GM18502 (cell line): ENCODE measurements at regions not wholly inside any gene's neighbourhood (a gene's known extent, or its start where the extent isn't known, plus 50 kb on each side); places are given as distances from the start of the nearest gene placed in this dataset.

Experiments used
- ATAC-seq: cut with Tn5 transposase; IDR thresholded peaks from one replicate; pipeline ENCODE4 v1.9.1; 2021; ENCODE audit warnings: mild to moderate bottlenecking; ENCODE audit not compliant: unreplicated experiment, poor library complexity

DNA sequence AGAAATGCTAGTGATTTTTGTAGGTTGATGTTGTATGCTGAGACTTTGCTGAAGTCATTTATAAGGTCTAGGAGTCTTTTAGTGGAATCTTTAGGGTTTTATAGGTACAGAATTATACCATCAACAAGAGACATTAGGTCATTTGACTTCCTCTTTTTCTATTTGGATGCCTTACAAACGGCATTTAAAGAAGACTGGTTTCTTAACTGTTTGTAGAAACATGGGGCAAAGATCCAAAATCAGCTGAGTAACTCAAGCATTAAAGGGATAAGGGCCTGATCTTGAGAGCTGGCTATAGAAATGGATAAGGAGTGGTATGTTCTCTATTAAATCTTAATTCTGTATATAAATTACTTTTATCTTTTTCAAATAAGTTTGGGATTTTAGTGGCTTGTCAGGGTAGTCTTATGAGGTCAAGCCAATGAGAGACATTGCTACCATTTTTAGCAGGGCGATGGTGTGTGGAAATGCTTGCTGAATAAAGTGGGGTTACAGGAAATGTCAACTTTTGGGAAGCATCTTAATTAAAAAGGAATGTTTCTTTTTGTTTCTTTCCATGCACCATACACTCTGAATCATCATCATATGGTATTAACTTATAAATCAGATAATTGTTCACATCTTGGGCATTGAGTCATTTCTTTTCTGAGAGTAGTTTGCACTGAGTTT, 197.7 kb upstream of the GBE1 start:
- ATAC-seq: no peak

DNA sequence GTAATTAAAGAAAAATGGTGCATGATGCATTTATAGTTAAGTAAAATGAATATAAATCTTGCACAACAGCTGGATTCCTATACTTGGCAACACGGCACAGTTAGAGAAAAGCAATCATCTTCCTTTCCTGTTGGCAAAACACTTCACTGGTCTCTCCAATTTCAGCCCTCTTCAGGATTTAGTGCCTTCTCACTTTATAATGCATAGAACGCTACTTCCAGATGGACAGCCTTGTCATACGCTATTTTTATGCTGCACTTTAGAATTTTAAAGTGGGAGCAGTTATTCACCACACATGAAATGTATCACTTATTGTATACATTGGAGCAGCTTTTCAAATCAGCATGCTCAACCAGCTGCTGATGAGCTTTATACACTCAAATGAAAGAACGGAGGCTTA, 194.4 kb upstream of the GBE1 start:
- no peak for ATAC-seq

DNA sequence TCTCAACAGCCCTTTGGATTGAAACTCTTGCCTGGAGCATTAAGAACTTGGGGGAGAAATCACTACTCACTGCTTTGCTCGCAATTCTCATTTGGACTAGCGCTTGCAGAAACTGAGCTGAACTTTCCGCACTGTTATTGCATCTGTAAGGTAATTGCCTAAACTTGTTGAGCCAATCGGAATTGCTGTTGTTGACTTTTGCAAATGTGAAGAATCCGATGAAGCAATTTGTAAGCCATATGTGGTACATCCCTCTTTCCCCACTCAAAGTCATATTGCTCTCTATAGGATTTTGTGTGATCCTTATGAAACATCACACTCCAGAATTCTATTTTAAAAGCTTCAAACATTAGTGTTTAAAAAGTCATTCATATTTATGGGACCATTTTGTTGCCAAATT, 191.7 kb upstream of the GBE1 start:
- no peak for ATAC-seq

DNA sequence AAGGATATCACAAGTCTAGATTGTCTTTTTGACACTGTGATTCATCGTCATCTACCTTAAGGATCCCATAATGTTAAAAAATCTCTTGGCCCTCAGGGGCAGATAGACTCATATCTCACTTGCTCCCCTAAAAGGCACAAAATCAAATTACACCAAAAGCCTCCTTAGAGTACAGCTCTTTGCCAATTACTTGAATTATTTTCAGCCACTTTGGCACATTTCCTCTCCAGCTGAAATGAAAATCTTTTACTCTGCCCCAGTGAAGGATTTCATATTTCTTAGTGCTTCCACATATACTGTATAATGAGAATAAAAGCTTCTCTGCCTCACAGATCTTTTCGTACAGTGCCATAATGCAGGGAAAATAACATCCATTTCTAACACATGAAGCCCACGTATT, 190.7 kb upstream of the GBE1 start:
- no peak for ATAC-seq

DNA sequence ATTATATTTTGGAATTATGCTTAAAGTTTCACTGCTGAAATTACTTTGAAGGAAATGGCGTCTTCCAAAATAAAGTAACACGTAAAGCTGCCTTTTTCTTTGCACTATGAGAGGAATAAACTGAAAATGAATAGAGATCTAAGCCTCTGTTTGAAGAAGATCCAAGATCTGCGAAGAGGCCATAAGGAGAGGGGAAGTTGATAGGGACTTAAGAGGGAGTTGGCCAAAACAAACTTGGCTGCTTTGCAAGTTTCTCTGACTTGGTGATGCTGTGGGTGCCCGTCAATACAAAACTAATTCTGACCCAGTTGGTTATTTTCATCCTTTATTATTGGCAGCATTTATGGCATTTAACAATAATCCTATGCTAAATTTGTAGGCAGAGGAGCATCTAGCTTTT, 190.2 kb upstream of the GBE1 start:
- no peak for ATAC-seq

DNA sequence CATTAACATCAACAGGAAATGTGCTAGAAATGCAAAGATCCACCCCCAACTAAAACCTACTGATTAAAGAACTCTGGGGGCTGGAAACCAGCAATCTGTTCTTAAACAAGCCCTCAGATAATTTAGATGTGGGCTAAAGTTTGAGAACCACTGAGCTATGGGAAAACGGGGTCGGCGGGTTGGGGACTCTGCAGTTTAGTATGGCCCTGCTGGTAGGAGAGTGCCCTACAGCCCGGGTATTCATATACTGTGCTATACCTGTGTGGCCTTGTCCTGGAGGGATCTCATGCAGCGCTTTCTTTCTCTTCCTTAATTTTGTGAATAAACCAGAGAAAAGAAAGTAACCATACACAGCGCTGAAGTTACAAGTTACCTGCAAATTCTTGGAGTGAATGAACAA, 189.7 kb upstream of the GBE1 start:
- ATAC-seq: no peak

DNA sequence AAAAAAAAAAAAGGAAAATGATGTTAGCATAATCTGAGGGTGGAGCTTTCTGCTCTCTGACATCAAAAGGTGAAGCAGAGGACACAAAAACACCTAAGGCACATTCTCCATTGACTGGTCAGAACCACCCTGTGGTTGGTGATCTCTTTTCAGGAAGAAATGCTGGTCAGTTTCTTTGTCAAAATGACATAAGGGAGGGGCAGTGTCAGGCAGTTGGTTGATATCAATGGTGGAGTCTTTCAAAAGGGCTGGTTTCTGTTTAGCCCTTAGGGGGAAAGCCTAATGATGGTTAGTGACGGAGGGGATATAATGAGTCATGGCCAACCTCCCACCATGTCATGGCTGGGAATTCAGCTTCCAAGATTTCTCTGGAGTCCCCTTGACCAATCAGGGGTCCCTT, 185.9 kb upstream of the GBE1 start:
- ATAC-seq: no peak

DNA sequence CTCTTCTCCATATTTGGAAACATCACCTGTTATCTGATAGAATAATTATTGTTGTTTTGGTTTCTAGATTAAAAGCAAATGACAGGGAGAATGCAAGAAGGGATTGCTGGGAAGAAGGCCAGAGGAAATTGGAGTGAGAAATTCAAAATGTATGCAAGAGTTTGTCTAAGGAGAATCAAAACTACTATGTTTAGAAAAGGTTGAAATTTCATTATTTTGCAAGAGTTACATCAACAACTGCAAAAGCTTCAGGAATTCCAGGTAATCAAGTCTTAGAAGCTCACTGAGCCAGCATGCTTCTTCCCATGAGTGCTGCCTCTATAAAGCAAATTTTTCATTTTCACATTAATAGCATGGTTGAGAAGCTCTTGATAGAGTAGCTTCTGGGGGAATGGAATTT, 177.2 kb upstream of the GBE1 start:
- no peak for ATAC-seq

DNA sequence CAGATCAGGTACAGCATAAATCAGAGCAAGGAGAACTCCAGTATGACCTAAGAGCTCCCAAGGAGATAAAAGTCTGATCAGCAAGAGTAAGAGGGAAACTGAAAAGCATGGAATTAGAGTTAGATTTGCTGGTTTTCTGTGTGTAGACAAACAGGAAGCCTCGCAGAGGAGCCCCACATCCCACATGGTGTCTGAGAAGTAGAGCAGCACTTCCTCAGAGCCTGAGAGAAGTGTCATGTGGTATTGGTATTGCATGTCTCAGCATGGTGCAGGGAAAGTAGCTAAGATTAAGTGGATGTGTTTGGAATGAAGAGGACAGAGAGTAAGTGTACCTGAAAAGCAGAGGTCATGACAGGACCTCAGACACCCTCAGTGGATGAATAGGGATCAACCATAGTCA, 175.4 kb upstream of the GBE1 start:
- no peak for ATAC-seq

DNA sequence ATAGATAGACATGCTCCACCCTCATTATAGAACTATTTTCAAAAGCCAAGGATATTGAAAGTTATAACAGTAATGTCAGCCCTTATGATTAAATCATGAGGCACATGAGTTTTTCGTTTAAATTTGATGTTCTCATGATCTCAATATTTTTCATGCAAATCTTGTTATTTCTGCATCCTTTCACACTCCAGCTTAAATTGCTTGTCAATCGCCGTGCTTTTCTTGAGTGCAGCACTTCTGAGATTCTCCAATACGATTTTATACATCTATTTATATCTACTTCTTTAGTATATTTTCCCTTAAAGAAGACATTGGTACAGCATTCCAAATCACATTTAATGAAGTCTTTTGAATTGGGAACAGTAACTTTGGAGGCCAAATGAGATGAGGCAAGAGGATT, 171.2 kb upstream of the GBE1 start:
- no peak for ATAC-seq

DNA sequence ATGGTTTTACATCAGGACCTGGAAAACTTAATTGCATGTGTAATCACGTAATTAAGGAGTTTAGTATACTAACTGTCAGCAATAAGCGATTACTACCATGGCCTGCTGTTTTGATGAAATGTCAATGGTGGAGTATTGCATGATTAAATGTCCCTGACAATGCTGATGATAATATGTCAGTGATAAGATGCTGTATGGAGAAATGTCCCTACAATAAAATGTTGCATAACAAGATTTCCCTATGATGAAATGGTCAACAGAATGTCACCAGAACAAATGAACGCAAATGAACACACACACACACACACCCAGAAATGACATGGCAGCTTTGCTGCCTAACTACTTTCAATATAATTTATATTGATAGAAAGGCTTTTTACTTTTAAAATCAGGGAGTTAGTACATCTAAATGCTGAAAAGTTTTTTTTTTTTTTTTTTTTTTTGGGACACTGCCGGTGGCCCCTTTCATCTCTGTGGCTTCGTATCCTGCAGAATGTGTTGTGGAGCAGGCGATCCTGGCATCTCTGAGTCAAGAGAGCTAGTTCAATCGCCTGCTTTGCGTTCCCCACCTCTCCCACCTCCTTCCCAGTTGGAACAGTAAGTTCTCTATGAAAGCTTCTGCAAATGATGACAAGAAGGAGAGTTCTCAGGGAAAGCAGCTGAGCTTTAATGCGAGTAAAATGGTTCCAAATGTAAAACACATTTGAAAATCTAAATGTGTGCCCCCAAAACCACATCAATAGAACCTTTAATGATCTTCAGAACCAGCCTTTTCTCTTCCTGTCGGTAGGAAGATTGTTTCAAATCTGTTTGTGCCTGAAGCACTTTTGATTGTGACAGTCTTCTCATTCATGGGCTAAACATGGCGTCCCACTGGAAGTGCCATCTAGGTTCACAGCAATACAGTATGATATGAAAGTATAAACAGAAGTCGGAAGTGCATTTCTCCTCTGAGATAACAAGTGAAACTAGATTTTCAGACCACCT, 170.1 kb upstream of the GBE1 start:
- no peak for ATAC-seq

DNA sequence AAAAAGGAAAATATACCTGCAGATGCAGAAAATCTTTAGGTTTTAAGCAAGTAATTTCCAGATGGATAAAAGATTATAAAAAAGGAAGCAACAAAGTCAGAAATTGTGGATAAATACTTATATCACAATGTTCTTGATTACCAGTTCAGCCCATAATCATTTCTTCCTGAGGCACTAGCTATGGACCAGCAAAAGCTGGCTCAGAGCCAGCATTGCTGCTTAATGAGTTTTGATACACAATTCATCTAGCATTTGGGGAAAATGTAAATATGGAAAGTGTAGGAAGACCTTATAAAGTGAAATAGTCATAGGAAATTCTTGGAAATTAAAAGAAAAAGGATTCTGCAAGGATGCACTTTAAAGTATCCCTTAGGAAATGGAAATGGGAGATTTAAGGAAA, 168.3 kb upstream of the GBE1 start:
- no peak for ATAC-seq

DNA sequence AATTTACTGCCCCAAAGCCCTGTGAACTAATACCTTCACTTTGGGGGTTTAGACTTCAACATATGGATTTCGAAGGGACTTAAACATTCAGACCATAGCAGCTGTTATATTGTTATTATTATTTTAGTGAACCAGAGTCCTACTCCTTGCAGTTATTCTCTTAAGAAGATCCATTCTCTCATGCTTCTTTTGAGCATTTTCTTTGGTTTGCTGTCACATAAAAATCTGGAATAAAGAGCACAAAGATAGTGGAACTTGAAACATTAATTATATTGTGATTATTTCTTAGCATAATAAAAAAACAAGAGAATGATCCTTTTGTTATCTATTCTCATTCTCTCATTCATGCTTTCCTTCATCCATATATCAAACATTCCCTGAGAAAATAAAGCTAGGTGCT, 166.4 kb upstream of the GBE1 start:
- no peak for ATAC-seq

DNA sequence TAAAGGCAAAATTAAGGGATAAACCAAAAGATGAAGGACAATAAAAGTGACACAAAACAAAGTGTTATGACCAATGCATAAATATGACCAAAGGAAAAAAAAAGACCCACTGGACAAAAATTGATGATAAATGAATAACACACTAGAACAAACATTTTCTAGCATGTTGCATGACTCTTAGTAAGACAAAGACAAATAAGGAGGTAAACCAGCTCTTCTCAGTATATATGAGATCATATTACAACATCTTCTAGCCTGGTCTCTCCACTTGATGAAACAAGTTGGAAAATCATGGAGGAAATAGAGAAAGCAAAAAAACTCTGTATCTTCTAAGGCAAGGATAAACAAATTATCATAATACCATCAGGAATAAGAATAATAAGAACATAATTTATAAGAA, 163.9 kb upstream of the GBE1 start:
- no peak for ATAC-seq

DNA sequence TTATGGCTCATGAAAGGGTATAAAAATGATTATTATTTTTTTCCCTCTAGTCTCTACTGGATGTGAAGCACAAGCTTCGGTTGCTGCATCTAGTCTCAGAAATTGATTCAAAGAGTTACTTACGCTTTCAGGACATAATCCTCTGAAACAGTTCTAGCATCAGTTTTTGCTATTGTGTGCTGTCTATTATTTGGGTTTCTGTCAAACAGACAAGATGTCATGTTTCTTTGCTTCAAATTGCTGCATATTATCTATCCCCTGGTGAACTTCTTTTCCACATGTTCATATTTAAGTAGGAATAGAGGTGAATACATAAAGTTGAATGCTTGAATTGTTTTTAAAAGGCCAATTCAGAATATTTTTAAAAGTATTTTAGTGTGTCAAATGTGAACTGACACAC, 161.6 kb upstream of the GBE1 start:
- no peak for ATAC-seq

DNA sequence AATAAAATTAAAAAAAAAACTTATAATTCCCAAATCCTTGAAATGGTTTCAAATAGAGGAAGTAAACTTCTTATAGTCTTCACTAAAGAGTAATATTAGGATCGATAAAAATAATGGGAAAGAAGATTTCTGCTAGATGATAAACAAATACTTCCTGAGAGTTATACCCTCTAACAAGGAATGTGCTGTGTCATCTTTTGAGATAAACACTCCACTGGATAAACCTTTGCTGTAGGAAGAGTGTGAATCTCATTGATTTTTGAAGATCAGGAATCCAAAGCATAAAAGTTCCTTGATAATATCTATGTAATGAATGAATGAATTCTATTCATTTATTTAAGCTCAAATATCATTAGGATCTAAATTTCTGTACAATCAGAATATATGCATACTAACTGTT, 161.0 kb upstream of the GBE1 start:
- no peak for ATAC-seq

DNA sequence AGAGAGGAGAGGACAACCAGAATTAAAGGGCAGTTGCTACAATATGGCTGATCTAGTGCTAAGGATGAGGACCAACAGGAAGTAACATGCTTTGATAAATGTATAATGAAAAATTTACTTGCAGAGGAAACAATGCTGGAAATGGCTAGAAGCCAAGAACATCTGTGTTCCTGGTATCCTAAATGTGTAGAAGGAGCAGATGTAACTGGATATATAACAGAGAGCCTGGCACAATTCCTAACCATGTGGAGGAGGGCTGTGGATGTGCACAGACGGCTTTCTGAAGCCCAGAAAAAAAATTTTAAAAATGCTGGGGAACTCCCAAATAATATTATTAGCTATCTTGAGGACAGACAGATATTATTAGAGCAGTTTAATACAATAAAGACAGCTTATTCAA, 159.4 kb upstream of the GBE1 start:
- no peak for ATAC-seq

DNA sequence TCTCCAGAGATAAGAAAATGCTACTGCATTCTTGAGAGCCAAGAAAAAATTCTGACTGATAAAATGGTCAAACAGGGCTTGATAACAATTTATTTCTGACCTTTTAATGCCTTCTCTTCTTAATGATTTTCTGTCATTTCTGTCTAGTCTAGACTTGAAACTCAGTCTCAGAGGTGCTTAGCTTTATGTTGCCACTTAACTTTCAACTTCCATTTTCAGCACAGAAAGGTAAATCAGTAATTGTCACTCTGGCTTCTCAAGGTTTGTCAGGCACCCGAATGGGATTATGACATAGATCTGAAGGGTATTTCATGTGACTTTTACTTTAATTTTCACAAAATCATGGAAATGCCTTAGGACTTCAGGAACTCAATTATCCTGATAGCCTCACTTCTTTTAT, 155.4 kb upstream of the GBE1 start:
- ATAC-seq: no peak

DNA sequence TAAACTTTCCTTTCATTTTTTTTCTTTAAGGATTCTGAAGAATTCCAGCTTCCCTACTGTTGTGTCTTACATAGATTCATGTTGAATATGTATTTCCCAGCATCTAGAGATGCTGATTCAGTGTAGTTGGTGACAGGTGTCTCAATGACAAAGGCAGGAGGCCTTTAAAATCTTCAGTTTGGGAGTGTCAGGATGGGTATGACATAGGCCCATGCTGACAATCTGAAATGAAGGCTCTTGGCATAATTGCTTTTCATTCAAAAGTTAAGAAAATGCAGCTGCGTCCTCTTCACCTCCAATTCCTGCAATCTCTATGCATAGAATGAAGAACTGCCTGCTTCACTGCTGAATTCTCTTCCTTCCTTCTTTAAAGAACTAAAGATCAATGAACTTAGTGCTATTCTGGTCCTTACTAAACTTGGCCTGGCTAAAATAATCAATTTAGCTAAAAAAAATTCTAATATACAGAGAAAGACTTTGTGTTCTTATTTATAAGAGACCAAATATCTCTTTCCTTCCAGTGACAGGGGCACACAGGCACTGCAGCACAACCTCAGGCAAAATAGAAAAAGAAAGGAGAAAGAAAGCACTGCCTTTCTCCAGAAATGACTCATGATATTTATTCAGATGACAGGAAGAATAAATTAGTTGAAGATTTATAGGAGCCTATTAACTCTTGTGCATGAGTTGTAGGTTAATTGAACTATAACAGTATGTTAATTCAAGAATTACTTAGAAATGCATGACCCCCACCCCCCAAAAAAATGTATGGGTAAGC, 152.6 kb upstream of the GBE1 start:
- ATAC-seq: no peak

DNA sequence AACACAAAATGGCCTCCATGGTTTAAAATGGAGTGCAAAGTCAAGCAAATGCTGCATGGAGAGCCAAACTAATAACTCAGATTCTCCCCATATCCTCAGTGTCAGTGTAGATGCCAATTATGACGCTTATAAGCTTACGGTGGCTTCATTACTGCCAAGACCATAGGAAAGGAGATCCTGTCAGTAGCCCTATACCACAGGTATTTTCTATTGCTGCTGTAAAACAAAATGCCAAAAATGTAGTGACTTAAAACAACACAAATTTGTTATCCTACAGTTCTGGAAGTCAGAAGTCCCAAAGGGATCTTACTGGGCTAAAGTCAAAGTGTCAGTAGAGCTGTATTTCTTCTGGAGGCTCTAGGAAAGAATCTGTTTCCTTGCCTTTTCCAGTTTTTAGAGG, 149.8 kb upstream of the GBE1 start:
- ATAC-seq: no peak

DNA sequence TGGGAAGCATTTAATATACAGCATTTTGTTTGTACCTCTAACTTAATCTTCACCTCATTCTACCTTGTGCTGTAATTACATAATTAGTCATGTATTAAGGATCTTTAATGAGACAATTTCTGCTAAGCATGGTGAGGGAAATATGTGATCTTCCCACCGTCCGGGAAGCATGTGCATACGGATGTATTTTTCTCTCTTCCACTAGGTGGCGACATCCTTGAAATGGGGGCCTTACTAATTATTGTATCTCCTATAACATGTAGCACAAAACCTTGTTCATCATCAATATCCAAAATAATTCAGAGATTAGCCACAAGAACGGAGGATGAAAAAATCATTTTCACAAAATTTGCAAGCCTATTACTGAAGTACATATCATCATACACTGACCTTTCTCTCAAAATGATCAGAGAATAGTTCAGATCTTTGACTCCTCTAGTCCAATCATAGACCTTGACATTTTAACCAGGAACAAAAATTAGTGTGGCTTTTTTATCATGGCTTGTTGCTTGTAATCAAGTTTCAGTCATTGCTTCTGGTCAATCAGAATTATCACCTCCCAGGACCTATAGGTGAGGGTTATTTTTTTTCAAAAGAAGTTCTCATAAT, 148.9 kb upstream of the GBE1 start:
- ATAC-seq: peak; percentile 86
